Stimulated activated CD8-positive, alpha-beta memory T cell treated with anti-CD3 and anti-CD28 coated beads, Interleukin-15, amount 100 ng/mL, for 48 hours (primary cell): ENCODE measurements at regions not wholly inside any gene's neighbourhood (a gene's known extent, or its start where the extent isn't known, plus 50 kb on each side); places are given as distances from the start of the nearest gene placed in this dataset.

Experiments used
- DNase-seq, 2 donors: peaks; one replicate each; pipeline ENCODE4 v3.0.0-alpha.2; 2020; ENCODE audit warnings: low read depth in 2 of 2

GRCh38 chr6:139545206-139546105 is 171.0 kb upstream of the CITED2 start:
- DNase-seq = no peak

DNA sequence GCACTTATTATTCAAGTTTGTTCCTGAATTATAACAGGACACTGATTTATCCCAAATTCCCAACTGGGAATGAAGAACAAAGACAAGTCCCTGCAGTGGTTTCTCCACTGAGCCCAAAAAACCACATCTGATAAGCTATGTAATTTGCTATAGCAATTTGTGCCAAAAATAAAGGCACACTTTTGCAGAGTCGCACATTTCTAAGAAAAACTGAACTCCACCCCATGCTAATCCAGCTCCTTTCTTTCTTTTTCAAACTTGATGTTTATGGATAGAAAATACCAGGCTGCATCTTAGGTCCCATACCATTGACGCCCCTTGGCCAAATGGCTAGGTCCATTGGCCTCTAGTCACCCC is 170.2 kb upstream of the CITED2 start:
- no peak for DNase-seq

- no peak for DNase-seq
These were observed 167.9 kb upstream of the CITED2 start for GRCh38 chr6:139542351-139542750.

GRCh38 chr6:139540894-139541293 is 166.4 kb upstream of the CITED2 start:
- DNase-seq = no peak

DNA sequence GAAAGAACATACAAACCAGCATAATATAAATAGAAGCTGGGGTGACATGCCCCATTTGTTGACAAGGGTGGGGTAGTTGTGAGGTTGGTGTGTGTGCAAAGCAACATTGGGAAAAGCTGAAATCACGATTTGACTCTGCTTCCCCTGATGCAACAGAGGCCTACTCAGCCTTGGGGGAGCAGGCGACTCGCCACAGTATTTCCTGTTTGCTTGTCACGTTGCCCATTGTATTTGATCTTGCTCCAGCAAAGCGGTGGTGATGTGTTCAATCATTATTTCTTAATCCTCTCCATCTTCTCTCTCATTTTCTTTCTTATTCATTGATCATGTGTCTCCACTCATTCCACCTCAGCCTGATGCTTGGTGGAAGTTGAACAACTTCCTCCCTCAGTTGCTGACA is 165.8 kb upstream of the CITED2 start:
- peak; percentile 33 to 41 for DNase-seq

- DNase-seq = no peak
These were observed 165.4 kb upstream of the CITED2 start for GRCh38 chr6:139539852-139540251.

- no peak for DNase-seq
These were observed 163.9 kb upstream of the CITED2 start for GRCh38 chr6:139538366-139538765.

- no peak for DNase-seq
These were observed 162.5 kb upstream of the CITED2 start for GRCh38 chr6:139536751-139537617.

DNA sequence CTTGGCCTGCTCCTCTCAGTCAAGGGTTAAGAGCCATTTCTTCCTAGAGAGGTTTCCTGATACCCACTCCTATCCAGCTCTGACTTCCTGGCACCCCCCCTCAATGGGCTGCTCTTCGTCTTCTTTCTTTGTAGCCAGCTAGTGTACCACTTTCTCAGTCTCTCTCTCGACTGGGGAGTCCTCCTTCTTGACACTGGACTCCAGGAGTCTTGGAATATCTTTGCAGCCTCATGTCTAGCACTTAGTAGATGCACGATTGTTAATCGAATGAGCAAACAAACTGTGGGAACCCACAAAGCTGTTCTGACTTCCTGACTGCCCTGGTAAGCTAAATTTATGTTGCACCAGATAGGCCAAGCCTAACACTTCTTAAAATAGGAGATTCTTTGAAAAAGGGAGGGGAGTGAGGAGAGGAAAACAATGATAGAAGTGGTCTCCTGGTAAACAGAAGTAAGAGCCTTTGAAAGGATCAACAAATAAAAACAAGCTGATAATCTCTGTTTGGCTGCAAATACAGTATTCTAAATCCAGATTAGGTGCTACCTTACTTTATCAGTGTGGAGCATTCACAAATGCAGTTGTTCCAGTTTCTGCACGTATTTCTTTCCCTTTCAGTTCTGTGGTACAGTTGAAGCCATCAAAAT is 160.1 kb upstream of the CITED2 start:
- DNase-seq = no peak

- no peak for DNase-seq
These were observed 159.4 kb upstream of the CITED2 start for GRCh38 chr6:139533573-139534471.

- no peak for DNase-seq
These were observed 158.7 kb upstream of the CITED2 start for GRCh38 chr6:139533171-139533570.

DNA sequence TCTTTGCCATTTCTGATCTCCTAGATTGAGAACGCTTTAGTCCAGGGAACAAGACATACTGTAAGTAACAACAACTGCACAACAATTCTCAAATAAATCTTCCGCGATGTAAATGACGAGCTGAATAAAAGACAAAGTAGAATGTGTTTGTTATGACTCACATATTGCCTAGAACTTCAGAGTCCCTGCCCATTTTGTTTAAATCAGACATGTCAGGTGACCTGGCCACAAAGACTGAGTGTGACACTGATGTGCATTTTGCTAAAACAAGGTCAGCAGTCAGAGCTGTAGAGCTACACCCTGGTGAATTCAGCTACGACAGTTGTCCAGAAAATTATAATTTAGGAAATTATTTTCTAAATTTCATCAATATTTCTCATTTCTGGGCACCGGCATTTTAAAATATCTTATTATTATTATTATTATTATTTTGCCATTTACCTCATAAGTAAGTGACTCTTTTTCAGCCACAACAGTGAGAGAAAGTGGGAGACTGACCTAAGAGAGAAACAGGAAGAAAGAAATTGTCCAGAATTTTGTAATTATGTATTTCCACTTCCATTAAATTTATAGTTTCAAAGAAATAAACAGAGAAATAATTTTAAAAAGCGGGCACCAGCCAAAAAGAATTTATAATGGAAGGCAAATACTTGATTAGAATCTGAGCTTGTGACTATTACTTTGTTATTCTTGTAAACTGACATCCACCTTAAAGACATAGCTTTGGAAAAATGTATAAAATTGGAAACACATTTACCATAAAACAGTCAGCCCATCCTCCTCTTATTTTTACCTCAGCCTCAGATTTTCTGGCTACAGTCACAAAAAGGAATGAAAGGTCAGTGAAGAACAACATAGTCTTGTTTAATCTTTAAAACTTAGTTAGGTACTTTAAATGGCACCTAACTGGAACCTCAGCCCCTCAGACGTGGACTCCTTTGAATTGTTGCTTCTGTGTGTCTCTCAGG is 157.0 kb upstream of the CITED2 start:
- no peak for DNase-seq

DNA sequence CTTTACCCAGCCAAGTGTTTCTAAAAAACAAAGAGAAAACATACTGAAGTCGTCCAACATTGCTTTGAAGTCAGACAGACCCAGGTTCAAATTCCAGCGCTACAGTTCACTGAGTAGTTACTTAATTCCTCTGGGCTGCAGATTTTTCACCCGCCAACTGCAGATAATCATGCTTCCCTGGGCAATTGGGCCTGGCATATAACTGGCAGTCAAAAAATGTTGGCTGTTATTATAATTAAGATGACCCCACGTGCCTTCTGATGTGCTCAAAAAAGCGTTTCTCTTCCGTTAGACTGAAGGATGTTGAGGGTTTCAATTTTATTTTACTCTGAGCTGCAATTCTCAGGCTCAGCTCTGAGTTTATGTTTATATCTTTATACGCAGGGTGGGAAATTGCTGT is 156.1 kb upstream of the CITED2 start:
- no peak for DNase-seq

DNA sequence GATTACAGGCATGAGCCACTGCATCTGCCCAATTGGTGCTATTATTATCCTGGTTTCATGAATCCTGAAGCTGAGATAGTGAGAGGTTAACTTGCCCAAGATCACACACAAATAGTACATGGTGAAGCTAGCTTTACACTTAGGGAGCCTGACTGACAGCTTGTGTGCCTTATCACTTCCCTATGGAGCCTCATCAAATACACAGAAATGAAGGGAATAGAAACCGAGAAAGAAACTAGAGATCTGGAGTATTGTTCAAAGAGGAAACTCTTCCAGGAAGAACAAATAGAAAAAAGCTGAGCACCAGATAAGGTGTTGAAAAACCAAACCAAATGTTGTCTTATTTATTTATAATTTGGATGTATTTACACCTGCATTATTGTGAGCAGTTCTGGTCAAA is 155.0 kb upstream of the CITED2 start:
- DNase-seq = no peak

DNA sequence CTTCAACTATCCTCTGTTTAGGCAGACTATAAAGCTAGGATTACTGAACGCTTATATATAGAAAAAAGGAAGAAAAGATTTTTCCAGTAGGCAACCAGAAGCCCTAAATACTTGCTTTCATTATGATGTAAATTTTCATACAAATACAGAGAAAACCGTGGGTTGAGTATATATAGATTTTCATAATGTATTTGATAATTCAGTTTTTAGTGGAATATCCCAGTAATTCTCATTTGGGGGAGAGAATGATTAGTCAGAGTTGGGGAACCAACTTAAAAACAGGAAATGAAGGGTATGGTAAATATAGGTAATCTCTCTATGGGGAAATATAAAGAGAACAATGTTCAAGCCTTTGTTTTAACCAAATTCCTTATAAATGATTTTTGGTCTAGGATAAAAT is 154.0 kb upstream of the CITED2 start:
- no peak for DNase-seq

- no peak for DNase-seq
These were observed 151.0 kb upstream of the CITED2 start for GRCh38 chr6:139525415-139525814.

DNA sequence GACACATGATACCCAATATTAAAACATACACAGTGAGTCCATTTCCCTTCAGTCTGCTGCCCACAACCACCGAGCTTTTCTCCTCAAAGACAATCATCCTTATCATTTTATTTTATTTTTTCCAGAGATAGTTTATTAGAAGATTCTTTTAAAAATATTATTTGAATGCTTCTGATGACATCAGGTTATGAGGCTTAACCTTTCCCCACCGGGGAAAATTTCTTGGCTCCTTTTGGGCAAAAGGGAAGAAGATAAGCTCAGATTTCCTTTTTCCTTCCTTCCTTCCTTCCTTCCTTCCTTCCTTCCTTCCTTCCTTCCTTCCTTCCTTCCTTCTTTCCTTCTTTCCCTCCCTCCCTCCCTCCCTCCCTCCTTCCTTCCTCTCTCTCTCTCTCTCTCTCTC is 149.5 kb upstream of the CITED2 start:
- no peak for DNase-seq

DNA sequence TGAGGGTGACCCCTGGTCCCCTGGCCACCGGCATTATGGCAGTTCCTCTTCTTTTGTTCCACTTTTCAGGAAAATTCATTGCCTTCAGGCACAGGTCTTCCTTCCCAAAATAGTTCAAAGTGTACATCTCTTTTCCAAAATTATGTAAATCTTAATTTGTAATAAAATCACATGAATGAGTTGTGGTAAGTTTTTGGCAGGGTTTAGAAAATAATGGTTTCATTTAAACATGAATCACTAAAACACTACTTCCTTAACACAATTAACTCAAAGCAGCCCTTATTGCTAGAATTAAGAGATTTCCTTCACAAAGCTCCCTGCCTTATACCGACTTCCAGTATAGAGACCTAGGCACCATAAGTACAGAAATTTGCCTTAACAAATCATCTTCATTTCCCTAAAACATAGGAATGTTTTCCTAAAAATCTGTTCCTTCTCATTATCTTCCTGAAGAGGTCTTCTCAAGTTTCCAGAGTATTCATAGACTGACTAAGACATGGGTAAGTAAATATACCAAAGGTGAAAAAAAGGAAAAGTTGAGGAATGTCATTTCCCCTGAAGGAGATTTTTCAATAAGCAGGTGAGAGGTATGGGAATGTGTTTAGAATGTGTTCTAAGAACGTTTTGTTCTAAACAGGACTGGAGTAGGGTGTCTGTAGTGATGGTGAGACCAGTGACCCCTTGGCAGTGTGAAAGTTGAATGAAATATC is 148.2 kb upstream of the CITED2 start:
- DNase-seq = no peak

- DNase-seq = no peak
These were observed 146.9 kb upstream of the CITED2 start for GRCh38 chr6:139521338-139521737.
